ENCODE measurements at regions not wholly inside any gene's neighbourhood (a gene's known extent, or its start where the extent isn't known, plus 50 kb on each side); places are given as distances from the start of the nearest gene placed in this dataset.

GRCh38 chr1:242784807-242785206 is 260.3 kb upstream of the PLD5 start:
- TF ChIP-seq RNF2 (IDR thresholded peaks at IDR 0.05) = no peak
- TF ChIP-seq ZNF197 (CRISPR knock-in tag; IDR thresholded peaks at IDR 0.05; ENCODE audit: low read depth) = no peak
- no peak for TF ChIP-seq CTCF (IDR thresholded peaks at IDR 0.05 in 2 of 3, conservative IDR thresholded peaks at IDR 0.05 in 1 of 3; ENCODE audit: insufficient read depth in 2 of 3, low read depth in 1 of 3, low read length in 3 of 3)
- no peak for TF ChIP-seq KLF6 (CRISPR knock-in tag; IDR thresholded peaks at IDR 0.05; ENCODE audit: borderline replicate concordance)
- TF ChIP-seq MAFF (IDR thresholded peaks at IDR 0.05; ENCODE audit: low read length) = no peak

All from K562 (cell line).